Germinal center (tissue), 1 donor: ENCODE measurements at regions not wholly inside any gene's neighbourhood (a gene's known extent, or its start where the extent isn't known, plus 50 kb on each side); places are given as distances from the start of the nearest gene placed in this dataset.

Experiments
- DNase-seq: peaks from one replicate; pipeline ENCODE4 v3.0.0; 2012; ENCODE audit warnings: mixed read lengths, low spot score

- DNase-seq = no peak
These were observed 716.8 kb downstream of the EPHA4 start for GRCh38 chr2:220855296-220855695.

- DNase-seq = no peak
These were observed 715.6 kb downstream of the EPHA4 start for GRCh38 chr2:220856486-220856885.

GRCh38 chr2:220857368-220857767 lies 714.7 kb downstream of the EPHA4 start:
- no peak for DNase-seq

GRCh38 chr2:220858101-220858500 lies 714.0 kb downstream of the EPHA4 start:
- no peak for DNase-seq

DNA sequence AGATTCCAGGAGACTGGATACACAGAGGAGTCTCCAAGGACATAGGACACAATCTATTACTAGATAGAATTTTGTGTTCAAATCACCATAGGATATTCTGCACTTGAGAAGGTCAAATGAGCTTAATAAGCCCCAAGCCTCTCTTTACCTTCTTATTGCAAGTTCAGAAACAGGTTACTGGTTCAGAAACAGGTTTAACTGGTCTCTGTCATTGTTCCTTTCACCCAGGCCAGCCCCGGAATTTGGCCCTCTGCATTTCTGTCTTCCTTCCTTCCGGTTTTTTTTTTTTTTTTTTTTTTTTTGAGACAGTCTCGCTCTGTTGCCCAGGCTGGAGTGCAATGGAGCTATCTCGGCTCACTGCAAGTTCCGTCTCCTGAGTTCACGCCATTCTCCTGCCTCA lies 700.2 kb downstream of the EPHA4 start:
- no peak for DNase-seq

DNA sequence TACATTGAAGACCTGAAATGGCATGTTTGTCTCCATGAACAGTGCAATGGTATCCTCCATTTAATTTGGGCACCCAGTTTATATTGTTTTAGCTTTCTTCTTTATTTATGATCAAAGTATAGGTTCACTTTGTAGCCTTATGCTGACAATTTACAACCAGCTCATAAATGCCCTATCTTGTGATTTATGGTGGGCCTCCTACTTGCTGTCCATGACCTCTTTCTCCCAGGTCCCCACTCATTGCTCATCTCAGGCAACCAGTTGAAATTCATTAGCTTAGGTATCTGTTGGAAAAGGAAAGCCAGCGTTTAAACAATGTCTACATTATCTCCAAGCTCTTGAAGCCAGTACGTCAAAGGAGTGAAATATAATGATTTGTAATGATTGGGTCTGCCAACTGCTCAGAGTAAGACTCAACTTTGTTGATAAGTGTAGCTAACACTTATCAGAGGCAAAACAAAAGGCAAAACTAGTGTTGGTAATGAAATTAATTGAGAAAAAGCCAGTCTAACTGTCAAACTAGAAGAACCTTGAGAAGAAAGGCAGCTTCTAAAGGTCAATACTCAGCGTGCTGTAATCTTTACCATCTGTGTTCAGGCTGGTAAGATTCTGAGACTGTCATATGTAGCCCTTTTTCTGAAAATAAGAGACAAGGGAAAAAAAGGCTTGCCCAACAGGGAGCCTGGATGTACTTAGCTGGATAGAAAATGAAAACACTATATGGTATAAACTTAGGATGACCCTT lies 695.9 kb downstream of the EPHA4 start:
- DNase-seq = no peak

GRCh38 chr2:220877491-220877890 lies 694.6 kb downstream of the EPHA4 start:
- DNase-seq = no peak

GRCh38 chr2:220877897-220878296 lies 694.2 kb downstream of the EPHA4 start:
- DNase-seq = no peak

DNA sequence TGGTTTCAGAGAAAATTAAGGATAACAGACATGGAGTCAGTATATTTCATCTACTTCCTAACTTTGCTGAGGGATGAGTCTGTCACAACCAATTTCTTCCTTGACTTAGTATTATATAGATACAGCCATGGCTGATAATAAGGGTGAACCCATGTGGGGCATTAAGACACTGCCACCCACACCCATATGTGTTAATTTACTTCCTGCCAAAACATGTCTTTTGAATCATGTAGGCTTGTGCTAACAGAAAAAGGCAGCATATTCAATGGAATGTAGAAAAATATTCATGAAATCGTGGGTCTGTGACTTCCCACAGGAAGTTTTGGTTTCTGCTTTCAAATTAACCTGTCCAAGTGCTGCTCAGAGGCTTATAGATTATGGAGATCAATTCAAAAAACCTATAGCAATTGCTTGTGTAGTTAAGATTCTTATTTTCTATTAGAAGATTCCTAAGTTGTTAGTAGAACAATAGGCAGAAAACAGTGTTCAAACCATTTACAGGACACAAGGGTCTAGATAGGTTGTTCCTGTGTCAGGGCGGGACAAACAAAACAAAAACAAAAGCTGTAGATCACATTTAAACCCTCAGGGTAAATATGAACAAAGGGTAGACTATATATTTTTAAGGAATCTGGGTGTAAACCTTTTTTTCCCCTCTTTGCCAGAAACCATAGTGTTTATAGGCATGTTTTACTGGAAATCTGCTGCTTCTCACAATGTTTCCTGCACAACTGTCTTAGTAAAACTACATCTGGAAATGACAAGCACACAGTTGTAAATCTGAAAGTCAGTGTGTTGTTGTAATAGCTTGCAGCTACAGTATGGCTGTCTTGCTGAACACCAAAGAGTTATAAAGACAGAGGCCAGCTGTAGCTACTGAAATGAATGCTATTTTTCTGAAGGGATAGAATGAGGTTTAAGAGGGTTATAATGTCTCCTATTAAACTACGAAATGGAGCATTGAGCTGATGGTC lies 691.2 kb downstream of the EPHA4 start:
- no peak for DNase-seq

DNA sequence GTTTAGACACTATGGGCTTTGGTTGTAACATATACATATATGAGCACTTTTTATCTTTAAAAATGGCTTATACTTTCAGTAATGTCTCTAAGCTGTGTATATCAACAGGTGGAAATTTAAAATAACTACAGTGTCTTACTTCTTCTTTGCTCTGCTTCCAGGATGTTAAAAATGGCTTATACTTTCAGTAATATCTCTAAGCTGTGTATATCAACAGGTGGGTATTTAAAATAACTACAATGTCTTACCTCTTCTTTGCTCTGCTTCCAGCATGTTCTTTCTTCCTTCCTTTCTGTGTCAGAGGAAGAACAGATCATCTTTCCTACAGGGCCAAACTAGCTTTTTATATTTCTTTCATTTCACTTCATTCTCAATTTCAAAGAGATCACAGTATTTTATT lies 689.6 kb downstream of the EPHA4 start:
- no peak for DNase-seq

DNA sequence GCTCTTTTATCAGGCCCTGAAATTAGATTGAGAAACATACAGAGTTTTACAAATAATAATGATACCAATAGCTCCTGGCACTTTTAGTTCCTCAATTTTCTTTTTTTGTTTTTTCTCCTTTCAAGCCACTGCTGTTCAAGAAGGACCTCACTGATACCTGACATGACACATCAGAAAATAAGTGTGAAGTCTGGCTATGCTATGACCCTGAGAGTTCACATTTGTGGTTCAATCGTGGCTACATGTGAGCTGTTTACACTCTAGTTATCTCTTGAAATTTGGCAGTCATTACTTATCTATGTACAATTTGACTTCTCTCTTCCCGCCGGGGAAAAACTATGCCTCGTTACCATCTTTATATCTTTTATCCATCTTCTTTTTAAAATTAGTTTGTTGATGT lies 686.5 kb downstream of the EPHA4 start:
- no peak for DNase-seq

GRCh38 chr2:220887271-220887870 lies 684.7 kb downstream of the EPHA4 start:
- no peak for DNase-seq

DNA sequence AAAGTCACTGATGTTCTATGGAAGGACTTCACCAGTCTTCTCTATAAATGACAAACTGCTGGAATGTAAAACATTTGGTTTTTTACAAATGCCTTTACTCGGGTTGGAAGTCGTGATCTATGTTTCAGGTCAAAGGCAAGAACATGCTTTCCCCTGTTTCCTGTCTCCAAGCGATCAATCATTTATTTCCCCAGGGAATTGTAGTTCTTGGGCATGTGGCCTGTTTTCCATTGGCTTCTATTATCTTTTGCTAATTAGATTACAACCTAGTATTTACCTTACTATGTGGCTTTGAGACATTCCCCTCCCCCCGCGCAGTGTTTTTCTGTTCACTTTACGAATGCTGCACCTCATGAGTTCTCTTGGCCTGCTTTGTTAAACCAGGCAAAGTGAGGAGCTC lies 684.2 kb downstream of the EPHA4 start:
- DNase-seq = no peak

GRCh38 chr2:220890931-220891330 lies 681.2 kb downstream of the EPHA4 start:
- DNase-seq = no peak

GRCh38 chr2:220891405-220891804 lies 680.7 kb downstream of the EPHA4 start:
- DNase-seq = no peak

DNA sequence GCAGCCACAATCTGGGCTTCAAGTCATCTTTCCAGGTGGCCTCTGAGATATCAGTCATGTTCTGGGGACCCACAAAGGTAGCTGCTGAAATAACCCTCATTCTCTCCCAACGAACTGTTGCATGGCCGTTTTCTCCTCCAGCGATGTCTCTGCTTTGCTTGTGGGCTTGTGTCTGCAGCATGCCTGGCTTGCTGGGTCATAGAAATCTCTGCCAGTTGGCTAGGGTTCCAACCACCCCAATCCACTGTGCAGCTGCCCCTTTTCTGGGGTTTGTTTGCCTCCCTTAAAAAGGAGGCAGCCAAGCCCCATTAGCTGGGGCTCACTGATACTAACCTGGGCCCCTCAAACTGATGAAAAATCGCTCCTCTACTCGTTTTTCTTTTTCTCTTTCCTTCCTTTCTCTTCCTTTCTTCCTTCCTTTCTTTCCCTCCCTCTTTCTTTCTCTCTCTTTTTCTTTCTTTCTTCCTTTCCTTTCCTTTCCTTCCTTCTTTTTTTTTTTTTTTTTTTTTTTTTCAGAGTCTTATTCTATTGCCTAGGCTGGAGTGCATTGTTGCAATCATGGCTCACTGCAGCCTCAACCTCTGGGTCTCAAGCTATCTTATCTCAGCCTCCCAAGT lies 680.0 kb downstream of the EPHA4 start:
- DNase-seq = no peak

- no peak for DNase-seq
These were observed 678.7 kb downstream of the EPHA4 start for GRCh38 chr2:220893411-220893810.

GRCh38 chr2:220894069-220894468 lies 678.0 kb downstream of the EPHA4 start:
- no peak for DNase-seq

GRCh38 chr2:220899492-220899891 lies 672.6 kb downstream of the EPHA4 start:
- no peak for DNase-seq

DNA sequence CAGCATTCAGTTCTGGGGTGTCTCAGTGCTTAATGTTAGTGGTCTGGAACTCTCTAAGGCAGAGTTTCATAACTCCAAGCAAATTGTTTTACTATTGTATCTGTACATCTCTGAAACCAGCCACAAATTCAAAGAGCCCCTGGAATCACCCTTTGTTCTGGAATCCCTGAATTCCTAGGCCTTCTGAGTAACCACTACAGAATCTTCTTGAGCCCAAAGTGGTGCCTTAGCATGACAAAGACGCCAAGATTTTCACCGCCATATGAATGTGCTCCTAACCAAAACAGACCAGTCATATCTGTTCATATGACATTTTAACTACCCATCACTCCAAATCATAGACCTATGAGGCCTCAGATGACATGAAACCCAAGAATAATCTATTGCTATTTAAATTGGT lies 668.1 kb downstream of the EPHA4 start:
- DNase-seq = no peak

DNA sequence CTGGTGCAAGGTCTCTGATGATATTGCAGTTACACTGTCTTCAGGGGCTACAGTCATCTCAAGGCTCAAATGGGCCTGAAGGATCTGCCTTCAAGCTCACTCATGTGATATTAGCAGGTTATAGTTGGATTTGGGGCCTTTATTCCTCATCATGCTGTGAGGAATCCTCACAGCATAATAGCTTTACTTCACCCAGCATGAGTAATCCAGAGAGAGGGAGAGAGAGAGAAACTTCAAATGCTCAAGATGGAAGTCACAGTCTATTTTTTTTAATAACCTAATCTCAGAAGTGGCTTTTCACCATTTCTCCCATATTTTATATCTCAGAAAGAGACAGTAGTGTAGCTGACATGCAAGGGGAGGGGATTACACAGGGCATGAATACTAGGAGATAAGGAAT lies 658.7 kb downstream of the EPHA4 start:
- no peak for DNase-seq

DNA sequence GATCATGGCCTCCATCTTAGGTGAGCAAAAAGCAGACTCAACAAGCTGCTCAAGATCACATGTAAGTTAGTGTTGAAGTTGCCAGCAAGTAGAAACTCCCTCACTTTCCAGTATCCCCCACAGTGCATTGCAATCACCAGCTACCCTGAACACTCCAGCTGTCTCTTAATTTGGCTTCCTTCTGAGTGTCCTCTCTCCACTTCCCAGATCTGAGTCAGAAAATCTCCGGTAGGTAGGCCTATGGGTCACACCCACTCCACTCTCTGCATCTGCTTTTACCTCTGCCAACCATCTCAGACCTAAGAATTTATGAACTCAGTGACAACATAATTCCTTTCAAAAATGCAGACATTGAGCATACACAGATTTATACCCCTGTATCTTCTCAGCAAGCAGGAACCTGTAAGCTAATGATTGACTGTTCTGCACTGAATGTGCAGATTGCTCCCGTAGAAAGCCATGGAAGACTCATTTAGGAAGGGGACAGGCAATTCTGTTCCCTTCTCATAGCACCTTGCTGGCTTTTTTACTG lies 656.9 kb downstream of the EPHA4 start:
- no peak for DNase-seq
